ENCODE measurements at regions not wholly inside any gene's neighbourhood (a gene's known extent, or its start where the extent isn't known, plus 50 kb on each side); places are given as distances from the start of the nearest gene placed in this dataset.

DNA sequence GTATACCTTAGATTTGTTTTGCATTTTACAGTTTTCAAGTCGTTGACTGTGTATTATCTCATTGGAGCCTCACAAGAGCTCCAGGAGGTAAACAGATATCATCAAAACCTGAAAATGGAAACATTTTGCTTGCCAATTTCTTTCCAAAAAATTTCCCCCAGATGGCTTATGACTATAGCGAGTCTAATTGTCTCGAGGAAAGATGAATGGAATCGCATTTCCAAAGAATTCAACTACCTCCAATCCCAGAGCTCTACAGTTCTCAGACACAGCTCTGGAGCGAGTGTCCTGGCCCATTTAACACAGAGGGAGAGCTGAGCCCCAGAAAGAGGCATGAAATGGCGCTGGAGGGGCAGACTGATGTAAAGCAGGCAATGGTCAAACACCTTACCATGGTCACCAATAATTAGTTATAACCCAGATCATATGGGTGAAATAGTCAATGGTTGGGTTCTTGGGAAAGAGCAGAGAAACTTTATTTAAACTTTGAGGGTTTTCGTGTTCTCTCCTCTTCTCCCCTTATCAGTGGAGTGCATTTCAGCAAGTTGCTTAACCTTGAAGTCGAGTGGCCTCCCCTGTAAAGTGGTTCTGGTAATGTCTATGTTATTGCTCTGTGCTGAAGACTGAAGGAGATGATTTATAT, 168.2 kb downstream of the ZDHHC21 start:
- Mint-ChIP-seq H3K9me3 (no peaks in the 10 kb centered on the region), H3K27ac (no peak overlapping the region), H3K36me3 (no peaks in the 10 kb centered on the region)

DNA sequence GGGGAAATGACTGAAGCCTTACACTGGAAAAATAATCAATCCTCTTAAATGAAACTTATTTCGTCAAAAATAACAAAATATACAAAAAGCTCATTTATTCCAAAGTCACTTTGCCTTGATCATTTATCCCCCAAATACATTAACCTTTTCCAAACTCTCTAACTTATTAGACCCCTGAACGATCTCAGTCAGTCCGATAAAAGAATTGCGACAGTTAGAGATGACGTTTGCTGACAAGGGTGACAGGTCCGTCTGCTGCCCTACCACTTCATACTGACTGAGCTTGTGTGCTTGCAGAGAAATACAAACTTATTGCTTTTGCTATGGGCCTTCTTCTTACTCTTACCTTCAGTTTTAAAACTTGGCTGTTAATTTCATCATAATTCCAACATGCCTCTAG, 169.7 kb downstream of the ZDHHC21 start:
- TF ChIP-seq, protein P1, sequence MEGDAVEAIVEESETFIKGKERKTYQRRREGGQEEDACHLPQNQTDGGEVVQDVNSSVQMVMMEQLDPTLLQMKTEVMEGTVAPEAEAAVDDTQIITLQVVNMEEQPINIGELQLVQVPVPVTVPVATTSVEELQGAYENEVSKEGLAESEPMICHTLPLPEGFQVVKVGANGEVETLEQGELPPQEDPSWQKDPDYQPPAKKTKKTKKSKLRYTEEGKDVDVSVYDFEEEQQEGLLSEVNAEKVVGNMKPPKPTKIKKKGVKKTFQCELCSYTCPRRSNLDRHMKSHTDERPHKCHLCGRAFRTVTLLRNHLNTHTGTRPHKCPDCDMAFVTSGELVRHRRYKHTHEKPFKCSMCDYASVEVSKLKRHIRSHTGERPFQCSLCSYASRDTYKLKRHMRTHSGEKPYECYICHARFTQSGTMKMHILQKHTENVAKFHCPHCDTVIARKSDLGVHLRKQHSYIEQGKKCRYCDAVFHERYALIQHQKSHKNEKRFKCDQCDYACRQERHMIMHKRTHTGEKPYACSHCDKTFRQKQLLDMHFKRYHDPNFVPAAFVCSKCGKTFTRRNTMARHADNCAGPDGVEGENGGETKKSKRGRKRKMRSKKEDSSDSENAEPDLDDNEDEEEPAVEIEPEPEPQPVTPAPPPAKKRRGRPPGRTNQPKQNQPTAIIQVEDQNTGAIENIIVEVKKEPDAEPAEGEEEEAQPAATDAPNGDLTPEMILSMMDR (conservative IDR thresholded peaks at IDR 0.05), result no peak
- DNase-seq (ENCODE audit: extremely low spot score, unreplicated experiment), result no peak
- Mint-ChIP-seq H3K27me3 (no peaks in the 10 kb centered on the region), H3K4me1 (ENCODE audit: unreplicated experiment) (peaks cover 5% of the 10 kb centered on the region), H3K36me3 (no peaks in the 10 kb centered on the region), H3K9me3 (no peaks in the 10 kb centered on the region), H3K27ac (no peak overlapping the region), H3K4me3 (no peak overlapping the region)

More for the DNA sequence above, 168.2 kb downstream of the ZDHHC21 start:
- DNase-seq (ENCODE audit: extremely low spot score, unreplicated experiment), result no peak
- Mint-ChIP-seq H3K27me3 (no peaks in the 10 kb centered on the region), H3K4me1 (ENCODE audit: unreplicated experiment) (peaks cover 16% of the 10 kb centered on the region), H3K4me3 (no peak overlapping the region)
- TF ChIP-seq, protein P1 (conservative IDR thresholded peaks at IDR 0.05), result no peak

DNA sequence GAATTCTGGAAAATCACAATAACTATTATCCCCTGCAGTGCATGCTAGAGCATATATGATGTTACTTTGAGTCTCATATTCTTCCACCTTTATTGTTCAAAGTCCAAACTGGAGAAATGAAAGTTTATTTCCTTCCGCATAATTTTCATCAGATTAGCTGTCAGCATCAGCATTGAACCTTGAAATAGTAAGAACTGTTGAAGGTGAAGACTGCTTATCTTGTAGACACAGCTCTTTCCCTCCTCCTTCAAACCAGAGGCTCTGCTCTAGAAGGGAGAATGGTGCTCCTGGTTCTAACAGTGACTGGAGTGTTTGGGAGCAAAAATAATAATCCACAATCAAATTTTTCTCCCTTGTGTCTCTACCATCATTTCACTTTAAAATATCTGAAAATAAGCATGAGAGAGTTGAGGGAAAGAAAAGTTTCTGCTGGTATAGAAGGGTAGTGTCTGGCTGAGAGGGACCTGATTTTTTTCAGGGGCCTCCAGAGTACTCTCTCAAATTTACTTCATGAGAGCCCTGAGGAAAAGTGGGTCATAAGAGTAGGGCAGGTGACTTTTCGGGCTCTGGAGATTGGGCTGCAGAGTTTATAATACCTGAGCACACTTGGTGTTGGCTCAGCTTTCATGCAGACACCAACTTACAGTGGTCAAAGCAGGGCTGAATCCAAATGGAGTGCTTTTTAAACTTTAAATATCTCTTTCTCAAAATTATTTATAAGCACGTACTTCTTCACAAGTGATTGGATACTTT, 170.4 kb downstream of the ZDHHC21 start:
- H3K36me3 Mint-ChIP-seq, result no peaks in the 10 kb centered on the region
- H3K9me3 Mint-ChIP-seq, result no peaks in the 10 kb centered on the region
- no peaks in the 10 kb centered on the region for H3K27me3 Mint-ChIP-seq
- no peak overlapping the region for H3K4me3 Mint-ChIP-seq
- no peak for DNase-seq (ENCODE audit: extremely low spot score, unreplicated experiment)
- TF ChIP-seq, protein P1 (conservative IDR thresholded peaks at IDR 0.05), result no peak
- H3K27ac Mint-ChIP-seq, result no peak overlapping the region
- H3K4me1 Mint-ChIP-seq (ENCODE audit: unreplicated experiment), result peaks cover 6% of the 10 kb centered on the region

DNA sequence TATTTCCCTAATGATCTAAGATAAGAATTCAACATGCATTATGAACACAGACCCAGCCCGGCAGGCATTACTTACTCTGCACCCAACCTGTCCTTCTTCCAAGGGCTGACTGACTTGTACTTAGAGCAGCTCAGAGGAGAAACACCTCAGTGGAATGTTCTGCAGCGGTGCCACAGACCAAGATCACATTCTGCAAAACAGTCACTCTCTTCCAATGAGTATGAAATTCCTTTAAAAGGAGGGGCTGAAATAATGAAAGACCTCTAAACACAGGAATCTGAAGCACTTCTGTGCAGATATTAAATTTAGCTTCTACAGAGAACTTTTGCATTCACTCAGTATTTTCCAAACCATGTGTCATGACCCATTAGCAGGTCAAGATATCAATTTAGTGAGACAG, 172.9 kb downstream of the ZDHHC21 start:
- Mint-ChIP-seq H3K27ac (no peak overlapping the region), H3K9me3 (no peaks in the 10 kb centered on the region), H3K4me1 (ENCODE audit: unreplicated experiment) (peaks cover 17% of the 10 kb centered on the region), H3K36me3 (no peaks in the 10 kb centered on the region), H3K27me3 (no peaks in the 10 kb centered on the region), H3K4me3 (no peak overlapping the region)
- TF ChIP-seq, protein P1 (conservative IDR thresholded peaks at IDR 0.05), result no peak
- no peak for DNase-seq (ENCODE audit: extremely low spot score, unreplicated experiment)

DNA sequence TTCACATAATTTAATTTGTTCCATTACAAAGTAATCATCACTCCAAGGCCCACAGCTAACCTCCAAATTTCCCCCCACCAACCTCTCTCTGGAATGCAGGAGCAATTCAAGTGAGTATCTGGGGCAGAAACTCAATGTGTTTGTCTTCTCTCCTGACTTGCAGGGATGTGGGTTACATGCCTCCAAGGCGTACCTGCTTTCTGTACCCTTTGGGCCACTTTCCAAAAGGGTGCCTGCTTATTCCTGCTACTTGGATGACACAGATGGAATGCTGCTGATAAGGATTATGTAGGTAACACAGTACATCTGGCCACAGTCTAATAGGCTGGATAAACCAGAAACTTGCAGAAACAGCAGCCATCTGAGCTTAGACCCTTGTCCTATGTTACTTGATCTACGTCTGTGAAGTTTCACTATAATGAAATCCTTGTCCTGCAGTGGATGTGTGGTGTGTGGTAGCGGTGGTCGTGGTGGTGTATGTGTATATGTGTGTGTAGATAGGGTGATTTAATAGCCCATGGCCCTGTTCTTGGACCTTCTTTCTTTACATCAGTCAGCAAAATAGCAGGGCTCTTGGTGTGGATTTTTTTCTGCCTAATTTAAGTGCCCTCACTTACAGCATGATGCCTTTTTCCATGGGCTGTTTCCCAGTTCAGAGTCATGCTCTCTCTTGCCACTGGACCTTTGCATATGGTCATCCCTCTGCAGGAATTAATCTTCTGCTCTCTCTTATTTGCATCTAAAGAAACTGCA, 175.9 kb downstream of the ZDHHC21 start:
- H3K27me3 Mint-ChIP-seq, result no peaks in the 10 kb centered on the region
- TF ChIP-seq, protein P1 (conservative IDR thresholded peaks at IDR 0.05), result no peak
- H3K9me3 Mint-ChIP-seq, result peaks cover 6% of the 10 kb centered on the region
- DNase-seq (ENCODE audit: extremely low spot score, unreplicated experiment), result no peak
- no peak overlapping the region for H3K27ac Mint-ChIP-seq
- no peak overlapping the region for H3K4me3 Mint-ChIP-seq
- H3K4me1 Mint-ChIP-seq (ENCODE audit: unreplicated experiment), result peaks cover 17% of the 10 kb centered on the region
- no peaks in the 10 kb centered on the region for H3K36me3 Mint-ChIP-seq
